H1 (cell line): ENCODE measurements at regions not wholly inside any gene's neighbourhood (a gene's known extent, or its start where the extent isn't known, plus 50 kb on each side); places are given as distances from the start of the nearest gene placed in this dataset.

ENCODE experiments used
- BCL11A ChIP-seq, 2 experiments: IDR thresholded peaks; one replicate each; pipeline ENCODE4 v1.6.1; 2011; ENCODE audit warnings: low read depth in 2 of 2, low read length in 2 of 2, mild to moderate bottlenecking in 2 of 2
- HDAC2 ChIP-seq, 2 experiments: fragments of 300-600 bp in 1 of 2; sonication (generic) in 1 of 2; IDR thresholded peaks; 2 replicates each; pipeline ENCODE4 v1.6.1; 2011 to 2012; ENCODE audit warnings: low read depth in 2 of 2, low read length in 2 of 2, mild to moderate bottlenecking in 2 of 2, moderate library complexity in 2 of 2, borderline replicate concordance in 1 of 2, inconsistent platforms in 1 of 2
- KDM5A ChIP-seq: fragments of 200-600 bp; IDR thresholded peaks from 2 replicates; pipeline ENCODE4 v1.7.1; 2012; ENCODE audit warnings: mild to moderate bottlenecking, low read length, inconsistent platforms, mixed read lengths
- RAD21 ChIP-seq, 2 experiments: IDR thresholded peaks in 1 of 2; conservative IDR thresholded peaks in 1 of 2; 2 replicates each; pipeline ENCODE4 v1.6.1; 2011; ENCODE audit warnings: low read depth in 2 of 2, low read length in 2 of 2, improper control_type of control experiment in 1 of 2, inconsistent platforms in 1 of 2, mild to moderate bottlenecking in 1 of 2, moderate library complexity in 1 of 2
- SUZ12 ChIP-seq: fragments of 200-600 bp; sonication (generic); IDR thresholded peaks from 2 replicates; pipeline ENCODE4 v1.6.1; 2012; ENCODE audit warnings: mild to moderate bottlenecking, inconsistent platforms, low read length, moderate library complexity, mixed read lengths
- TCF12 ChIP-seq: IDR thresholded peaks from 2 replicates; pipeline ENCODE4 v1.6.1; 2011; ENCODE audit warnings: low read depth, mild to moderate bottlenecking, low read length
- YY1 ChIP-seq: IDR thresholded peaks from 2 replicates; pipeline ENCODE4 v1.6.1; 2011; ENCODE audit warnings: low read depth, mild to moderate bottlenecking, low read length
- TF ChIP-seq, protein P1 (sequence below): IDR thresholded peaks from 2 replicates; pipeline ENCODE4 v1.6.1; 2012; ENCODE audit warnings: inconsistent platforms

DNA sequence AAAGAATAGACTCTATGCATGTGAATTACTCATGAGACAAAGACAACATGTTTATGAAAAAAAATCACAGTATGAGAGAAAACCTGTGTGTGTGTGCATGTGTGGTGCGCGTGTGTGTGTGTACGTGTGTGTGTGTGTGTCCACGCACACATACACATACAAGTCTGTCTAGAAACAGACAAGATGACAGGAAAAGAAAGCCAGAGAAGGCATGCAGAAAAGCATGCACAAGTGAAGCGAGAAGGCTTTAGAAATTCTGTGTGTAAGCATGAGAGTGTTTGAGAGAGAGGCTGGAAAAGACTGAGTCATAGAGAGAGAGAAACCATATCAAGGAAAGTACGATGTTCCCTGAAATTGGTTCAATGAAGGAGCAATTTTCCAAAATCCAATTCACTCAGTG lies 566.4 kb upstream of the C16orf82 start (continued):
- no peak for TF ChIP-seq HDAC2 (IDR thresholded peaks at IDR 0.05; ENCODE audit: borderline replicate concordance in 1 of 2, low read depth in 2 of 2, low read length in 2 of 2)
- no peak for TF ChIP-seq SUZ12
- TF ChIP-seq, protein P1, sequence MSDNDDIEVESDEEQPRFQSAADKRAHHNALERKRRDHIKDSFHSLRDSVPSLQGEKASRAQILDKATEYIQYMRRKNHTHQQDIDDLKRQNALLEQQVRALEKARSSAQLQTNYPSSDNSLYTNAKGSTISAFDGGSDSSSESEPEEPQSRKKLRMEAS, result no peak
- no peak for TF ChIP-seq KDM5A
- no peak for TF ChIP-seq RAD21 (IDR thresholded peaks at IDR 0.05 in 1 of 2, conservative IDR thresholded peaks at IDR 0.05 in 1 of 2; ENCODE audit: low read depth in 2 of 2, low read length in 2 of 2)
- TF ChIP-seq BCL11A (IDR thresholded peaks at IDR 0.05; ENCODE audit: low read depth in 2 of 2, low read length in 2 of 2), result no peak
- TF ChIP-seq YY1, result no peak
- no peak for TF ChIP-seq TCF12
